Endothelial cell of hepatic sinusoid (primary cell): ENCODE measurements at regions not wholly inside any gene's neighbourhood (a gene's known extent, or its start where the extent isn't known, plus 50 kb on each side); places are given as distances from the start of the nearest gene placed in this dataset.

ENCODE experiments used
- in situ Hi-C: cut with HindIII; loops from 2 replicates; pipeline ENCODE4 v1.10.0; 2017; ENCODE audit warnings: low sequenced_read_pairs

DNA sequence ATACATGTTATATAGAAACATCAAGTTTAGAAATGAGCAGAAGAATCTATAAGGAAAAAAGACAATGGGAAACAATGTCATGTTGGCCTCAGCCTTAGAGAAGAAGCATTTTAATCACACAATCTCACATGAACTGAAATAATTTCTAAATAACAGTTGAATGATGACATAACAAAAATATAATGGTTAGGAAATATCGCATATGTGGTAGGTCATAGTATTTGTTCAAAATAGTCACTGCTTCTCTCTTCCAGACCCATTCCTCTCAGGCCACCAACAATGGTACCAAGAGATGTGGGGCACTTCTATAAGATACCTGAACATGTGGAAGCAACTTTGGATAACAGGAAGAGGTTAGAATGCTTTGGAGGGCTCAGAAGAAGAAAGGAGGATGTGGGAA, 195.7 kb upstream of the PDZRN3 start:
- in situ Hi-C loops, result no loop called here

DNA sequence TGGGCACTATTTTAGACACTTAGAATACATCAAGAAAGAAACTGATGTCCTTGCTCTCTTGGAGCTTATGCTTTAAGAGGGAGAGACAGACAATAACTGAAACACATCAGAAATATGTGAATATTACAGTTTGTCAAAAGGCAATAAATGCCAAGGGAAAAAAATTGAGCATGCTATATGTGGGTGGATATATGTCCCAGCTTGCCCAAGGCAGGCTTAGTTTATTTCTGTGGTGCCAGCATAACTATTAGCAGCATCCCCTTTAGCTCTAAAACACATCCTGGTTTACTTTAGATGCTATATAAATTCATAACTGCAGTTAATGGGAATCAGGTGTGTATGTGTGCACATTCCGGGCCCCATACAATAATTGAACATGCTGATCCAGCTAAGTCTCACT, 191.2 kb upstream of the PDZRN3 start:
- in situ Hi-C loops, result no loop called here

DNA sequence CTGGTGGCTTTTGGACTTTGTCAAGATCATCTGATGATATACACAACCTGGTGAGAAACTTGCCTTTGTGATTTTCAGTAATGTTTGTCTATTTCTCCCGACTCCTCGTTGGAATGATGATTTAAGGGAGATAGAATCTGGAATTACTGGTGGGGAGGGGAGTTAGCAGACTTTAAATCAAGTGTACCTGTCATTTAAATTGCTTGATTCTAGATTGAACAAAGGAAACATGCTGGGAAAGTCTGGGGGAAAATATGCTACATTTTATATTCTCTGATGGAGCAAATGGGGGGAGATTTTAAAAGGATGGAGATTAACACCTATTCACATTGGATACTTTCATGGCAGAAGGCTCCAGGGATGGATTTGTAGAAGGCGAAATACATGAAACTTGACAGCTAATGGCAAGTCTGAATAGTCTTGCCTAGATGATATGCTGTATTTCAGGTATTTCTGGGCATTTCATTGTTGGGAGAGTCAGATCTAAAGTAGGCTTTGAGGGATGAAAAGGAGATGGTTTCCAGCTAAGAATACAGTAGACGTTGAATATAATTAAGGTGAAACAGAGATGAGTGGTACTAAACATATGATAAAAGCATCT, 189.1 kb upstream of the PDZRN3 start:
- in situ Hi-C loops, result no loop called here

DNA sequence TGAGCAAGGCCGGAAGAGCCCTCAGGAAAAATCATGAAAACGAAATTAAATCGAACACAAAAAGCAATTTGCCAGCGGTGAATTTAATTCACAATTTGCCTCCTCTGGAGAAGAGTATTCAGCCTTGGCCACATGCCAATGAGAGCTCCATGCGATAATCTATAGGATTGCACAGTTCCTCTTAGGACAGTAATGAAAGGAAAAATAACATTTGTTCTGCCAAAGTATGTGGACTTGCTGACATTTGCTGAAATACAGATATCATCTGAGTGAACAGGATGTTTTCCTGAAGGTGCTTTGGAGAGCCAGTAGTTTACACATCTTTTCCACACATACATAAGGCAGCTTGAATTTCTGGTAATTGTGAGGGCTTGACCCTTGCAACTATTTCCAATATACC, 188.6 kb upstream of the PDZRN3 start:
- in situ Hi-C loops, result no loop called here

DNA sequence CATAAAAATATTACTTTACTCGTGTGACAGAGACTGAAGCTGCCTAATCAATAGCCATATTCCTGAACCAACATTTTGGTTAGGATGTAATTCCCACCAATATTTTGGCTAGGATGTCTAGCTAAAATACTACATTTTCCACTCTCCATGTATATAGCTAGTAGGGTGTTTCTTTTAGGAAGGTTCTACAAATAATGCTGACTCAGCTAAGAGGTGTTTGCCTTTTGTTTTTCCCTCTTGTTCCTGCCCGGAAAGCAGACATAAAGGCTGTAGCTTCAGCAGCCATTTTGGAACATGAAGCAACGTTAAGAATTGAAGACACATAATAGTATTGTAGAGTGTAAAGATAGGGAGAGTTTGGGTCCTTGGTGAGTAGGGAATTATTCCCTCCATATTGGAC, 187.3 kb upstream of the PDZRN3 start:
- in situ Hi-C loops, result no loop called here

DNA sequence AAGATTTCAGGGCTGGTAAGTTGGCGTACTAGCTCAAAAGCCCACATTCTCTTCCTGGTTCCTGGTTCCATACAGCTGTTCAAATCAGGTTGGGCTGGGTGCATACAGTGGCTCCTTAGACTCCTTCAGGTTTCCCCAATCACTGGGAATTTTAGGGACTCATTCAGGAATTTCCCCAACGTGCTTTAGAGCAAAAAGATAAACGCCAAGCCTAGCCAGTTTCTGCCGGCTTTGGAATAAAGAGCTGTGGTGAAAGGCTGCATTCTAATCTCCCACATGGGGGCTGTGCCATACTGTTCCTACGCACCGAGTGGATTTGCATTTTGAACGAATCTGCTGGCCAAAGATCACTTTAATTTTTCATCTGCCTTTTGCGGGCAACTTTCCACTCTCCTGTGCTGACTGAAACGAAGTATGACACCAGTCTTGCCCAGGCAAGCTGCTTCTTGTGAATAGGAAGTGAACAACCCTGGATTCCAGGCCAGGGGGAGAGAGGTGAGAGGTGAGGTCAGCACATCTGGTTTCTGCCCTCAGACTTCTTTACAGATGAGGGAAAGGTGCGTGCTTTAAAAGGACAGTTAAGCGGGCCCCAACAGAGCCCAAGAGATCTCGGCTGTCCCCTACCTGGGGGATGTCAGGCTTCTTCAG, 184.2 kb upstream of the PDZRN3 start:
- in situ Hi-C loops, result no loop called here

DNA sequence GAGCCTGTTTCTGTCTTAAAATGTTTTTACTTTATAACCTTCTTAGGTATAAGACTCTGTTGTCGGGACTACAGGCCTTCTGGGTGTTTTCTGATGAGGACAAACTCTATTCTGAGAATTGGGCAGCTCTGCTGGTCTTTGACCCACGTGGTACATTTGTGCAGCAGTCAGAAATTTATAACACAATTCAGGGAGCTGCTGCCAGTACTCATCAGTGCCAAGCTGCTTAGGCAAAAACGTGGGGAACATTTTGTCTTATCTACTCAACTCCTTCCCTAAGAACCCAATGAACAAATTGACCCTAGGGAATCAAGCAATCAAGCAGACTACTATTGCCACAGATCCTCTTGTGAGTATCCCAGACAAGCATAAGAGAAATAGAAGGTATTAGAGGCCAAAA, 180.7 kb upstream of the PDZRN3 start:
- in situ Hi-C loops, result no loop called here

DNA sequence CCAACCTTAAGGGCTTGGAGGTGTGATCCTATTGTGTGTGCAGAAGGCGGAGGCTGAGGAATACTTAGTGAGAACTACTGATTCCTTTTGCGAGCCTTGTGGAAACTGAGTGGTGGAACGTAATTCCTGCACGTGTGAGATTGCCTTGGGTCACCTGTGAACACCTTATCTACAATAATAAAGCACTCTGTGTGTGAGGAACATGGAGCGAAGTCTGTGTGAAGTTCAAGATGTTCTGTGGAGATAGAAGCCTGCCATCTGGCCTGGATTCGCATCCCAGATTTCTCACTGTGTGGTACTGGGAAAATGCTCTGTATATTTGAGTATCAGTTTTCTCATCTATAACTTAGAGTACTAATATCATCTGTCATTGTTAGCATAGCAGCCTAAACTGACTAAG, 179.5 kb upstream of the PDZRN3 start:
- in situ Hi-C loops, result no loop called here

DNA sequence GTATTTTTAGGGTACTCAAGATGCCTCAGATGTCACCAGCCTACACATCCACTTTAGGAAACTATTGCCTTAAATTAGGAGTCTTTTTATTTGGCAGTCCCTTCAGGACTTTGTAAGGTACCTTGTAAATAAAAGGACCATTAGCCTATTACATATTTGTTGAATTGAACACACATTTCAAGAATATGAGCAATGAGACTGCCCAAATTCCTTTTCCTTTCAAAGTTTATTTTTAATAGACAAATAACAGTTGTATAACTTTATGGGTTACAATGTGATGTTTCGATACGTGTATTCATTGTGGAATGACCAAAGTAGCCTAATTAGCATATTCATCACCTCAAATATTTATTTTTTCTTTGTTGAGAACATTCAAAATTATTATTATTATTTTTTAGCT, 176.7 kb upstream of the PDZRN3 start:
- in situ Hi-C loops, result no loop called here

DNA sequence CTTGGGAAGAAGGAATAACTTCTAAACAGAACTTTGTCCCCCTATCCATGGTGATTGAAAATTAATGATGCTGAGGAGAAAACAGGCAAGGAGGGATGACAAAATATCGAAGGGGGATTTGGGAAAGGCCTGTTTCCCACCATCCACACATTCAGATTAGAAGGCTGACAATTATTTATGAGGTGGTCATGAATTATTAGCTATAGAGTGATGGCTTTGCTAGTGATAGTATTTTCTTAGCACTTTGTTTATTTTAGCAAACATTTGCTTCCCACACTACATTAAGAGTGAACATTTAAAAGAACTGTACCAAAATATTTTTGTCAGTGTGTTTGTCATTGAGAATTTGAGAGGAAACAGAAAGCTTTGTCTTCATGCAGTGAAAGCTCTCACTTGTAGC, 172.6 kb upstream of the PDZRN3 start:
- in situ Hi-C loops, result no loop called here

DNA sequence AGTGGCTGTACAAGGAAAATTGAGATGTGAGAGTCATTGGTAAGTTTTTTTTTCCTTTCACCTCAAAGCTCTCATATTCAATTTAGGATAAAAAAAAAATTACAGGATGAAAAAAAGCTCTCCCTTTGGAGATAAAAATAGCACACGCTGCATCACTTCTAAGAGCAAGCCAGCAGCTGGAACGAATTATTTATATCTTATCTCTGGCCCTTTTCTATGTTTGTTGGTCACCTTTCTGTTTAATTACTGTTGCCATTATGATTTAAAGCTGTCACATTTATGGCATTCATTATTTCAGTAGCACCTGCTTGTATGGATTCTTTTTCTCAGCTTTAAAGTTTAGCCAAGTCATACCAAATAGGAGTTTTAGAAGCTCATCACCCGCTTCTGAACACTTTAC, 171.6 kb upstream of the PDZRN3 start:
- in situ Hi-C loops, result no loop called here

DNA sequence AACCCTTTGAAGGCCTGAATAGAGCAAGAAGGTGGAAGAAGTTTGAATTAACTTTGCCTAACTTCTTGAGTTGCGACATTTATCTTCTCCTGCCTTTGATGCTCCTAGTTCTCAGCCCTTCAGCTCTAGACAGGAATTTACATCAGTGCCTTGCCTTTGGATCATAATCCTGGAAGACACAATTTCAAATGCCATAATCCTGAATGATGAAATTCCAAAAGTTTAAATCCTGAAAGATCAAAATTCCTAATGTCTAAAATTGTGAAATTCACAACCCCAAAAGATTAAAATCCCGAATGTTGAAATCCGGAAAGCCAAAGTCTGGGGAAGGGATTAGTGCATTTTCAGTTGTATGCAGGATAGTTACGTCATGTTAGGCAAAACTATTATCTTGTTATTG, 166.6 kb upstream of the PDZRN3 start:
- in situ Hi-C loops, result no loop called here

DNA sequence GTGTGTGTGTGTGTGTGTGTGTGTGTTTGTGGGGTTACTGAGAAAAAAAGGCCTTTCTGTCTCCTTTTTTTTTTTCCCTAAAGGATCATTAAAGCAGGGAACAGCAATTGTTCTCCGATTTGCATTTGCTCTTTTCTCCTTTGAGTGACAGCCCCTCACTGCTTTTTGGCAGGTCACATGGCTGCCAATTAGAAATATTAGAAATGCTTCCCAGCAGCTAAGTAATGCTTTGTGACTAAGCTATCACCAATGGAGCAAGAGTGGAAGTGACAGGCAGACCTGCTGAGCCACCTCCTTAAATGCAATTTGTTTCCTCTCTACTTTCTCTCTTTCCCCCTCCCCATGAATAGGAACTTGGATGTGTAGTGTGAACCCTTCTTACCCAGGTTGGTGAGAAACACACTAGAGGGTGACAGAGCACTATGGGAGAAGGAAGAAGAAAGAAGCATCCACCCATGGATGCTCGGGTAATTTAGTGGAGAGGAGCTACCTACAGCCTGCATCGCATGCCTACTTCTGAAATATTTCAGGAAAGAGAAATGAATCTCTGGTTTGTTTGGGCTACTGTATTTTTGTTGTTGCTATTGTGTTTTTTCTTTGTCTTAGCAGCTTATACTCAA, 165.2 kb upstream of the PDZRN3 start:
- in situ Hi-C loops, result no loop called here

DNA sequence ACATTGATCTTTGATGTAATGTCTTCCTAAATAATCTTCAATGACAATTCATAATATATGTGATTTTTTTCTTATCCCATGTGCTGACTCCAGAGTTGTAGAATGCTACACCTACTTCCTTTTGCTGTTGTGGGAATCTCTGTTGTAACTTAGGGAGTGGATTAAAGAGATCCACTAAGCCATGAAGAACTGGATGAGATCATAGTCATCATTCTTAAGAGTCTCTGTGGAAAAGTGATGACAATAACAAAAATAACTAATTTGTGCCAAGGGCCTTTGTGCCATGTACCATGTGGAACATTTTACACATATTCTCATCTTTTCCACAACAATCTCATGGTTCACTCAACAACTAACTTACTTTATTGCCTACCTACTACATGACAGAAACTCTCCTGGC, 162.9 kb upstream of the PDZRN3 start:
- in situ Hi-C loops, result no loop called here

DNA sequence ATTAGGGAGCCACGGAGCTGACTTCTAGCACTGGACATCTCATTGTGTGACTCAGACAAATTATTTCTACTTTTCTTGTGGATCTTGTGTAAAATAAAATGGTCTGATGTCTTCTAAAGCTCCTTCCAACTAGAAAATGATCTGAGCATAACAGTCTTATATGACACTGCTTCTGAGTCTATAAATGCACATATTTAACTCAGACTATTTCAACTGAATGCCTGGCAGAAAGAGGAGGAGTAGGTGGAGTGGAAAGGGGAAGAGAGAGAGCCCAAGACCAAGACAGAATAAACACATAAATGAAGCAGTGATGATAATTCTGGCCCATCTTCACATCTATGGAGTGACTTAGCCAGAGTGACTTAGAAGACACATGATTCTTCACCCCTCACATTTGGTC, 162.3 kb upstream of the PDZRN3 start:
- in situ Hi-C loops, result no loop called here

DNA sequence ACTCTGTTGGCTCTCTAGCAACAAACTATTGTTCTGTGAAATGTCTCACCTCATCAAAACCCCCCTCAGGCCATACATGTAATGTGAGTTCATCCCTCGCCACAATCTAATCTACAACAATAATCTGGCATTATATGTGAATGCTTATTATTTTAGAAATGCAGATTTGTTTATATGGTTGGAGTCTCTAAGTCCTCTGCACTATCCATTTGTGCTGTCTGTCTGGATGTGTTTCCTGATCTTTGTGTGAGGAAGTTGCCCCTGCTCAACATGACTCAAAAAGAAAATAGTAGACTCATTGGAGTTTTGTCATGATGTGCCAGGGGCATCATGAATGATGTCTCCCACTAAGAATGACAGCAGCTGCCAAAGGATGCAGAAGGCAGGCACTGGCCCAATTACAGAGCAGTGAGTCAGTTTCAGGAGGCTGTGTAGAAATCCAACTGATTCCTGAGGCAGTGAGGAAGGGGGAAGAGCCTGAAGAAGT, 161.6 kb upstream of the PDZRN3 start:
- in situ Hi-C loops, result no loop called here

DNA sequence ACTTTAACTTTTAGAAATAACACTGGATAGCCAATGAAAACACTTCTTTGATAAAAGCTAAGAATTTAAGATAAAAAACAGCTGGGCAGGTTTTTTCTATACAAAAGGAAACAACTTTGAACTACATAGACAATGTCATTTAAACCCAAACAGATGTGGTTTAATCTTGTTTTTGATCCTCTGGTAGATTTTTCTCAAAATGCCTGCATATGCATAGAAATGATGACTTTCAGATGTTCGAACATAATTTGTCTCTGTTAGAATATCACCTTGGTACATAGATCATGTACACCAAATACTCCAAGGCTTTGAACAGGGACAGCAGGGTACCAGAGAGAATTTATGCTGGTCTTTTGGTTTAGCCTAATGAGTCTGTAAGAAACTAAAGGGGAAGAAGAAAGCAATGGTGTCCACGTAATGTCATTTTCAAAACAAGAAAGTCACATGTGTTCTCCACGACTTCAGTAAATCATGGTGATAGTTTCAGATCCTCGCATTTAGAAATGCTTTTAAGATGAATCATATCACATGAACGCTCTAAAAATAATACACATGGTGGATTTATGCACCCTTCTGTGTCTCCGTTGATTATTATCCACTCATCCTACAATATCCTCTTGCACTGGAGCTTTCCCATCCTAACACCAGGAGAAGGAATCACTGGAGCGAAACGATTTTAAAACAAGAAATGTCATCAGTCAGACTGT, 160.1 kb upstream of the PDZRN3 start:
- in situ Hi-C loops, result no loop called here

DNA sequence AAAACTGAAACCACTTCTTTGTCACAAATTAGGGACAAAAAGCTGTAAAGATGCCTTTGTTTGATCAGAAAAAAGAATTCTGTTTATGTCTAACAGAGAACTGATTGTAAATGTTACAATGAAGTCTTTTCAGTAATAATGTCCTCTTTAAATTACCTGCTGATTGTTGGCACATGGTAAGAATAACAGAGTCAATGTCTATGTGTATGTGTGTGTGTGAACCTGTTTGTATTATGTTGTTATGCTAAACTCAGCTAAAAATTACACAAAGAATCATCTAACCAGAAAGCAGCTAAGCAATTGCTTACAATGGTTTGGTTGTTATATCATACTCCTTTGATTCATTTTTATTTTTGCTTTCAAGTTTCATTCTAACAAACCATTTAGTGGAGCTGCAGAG, 159.1 kb upstream of the PDZRN3 start:
- in situ Hi-C loops, result no loop called here

DNA sequence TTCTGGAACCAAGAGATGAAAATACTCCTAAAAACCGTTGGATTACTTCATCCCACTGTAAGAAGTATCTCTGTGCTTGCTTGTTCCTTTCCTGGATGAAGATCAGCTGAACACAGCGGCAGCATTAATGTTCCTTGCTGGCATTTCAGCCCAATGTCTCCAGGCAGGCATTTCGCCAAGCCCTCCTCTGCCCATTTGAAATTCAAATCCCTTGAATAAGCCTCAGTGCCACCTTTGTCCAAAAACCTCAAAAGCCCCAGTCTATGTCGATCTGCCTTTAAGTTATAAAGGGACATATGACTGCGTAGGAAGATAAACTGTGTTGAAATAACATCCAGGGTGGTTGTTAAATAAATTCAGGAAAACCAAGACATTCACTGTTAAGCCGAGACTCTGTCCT, 156.8 kb upstream of the PDZRN3 start:
- in situ Hi-C loops, result no loop called here

DNA sequence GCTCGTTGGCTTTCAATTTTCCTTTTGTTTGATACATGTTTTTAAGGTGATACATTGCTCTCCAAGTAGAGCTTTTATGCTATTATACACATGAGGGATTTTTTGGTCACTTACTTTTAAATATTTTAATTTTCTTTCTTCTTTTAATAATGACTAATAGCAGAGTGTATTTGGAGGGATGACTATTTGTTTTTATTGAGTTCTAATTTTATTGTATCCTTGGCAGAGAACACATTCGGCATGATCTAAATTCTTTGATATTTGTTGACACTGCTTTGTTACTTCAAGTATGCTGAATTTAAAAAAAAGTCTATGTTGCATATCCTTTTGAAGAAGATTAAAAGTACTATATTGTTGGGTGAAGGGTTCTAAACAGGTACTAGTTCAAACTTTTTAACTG, 149.9 kb upstream of the PDZRN3 start:
- in situ Hi-C loops, result no loop called here

DNA sequence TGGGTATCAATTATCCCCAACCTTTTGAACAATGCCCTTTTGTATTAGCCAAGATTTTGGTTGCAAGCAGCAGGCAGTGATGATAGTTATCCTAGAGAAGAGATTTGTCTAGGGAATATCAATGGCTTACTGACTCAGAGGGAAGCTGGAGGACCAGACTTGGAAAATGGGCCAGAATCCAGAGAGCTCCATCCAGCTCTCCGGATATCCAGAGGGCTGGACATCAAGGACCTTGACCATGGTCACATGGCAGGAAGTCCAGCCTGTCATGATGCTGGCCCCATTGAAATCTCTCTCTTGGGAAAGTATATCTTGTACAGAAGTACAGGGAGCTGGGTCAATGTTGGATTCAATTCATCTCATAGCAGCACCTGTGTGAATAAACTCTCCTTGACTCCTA, 148.5 kb upstream of the PDZRN3 start:
- in situ Hi-C loops, result no loop called here
